A549 (cell line): ENCODE measurements at regions not wholly inside any gene's neighbourhood (a gene's known extent, or its start where the extent isn't known, plus 50 kb on each side); places are given as distances from the start of the nearest gene placed in this dataset.

Experiments
- CTCF ChIP-seq: fragments of >200 bp; sonication (Bioruptor Twin); formaldehyde crosslinking; IDR thresholded peaks from 3 replicates; pipeline ENCODE4 v1.5.1; 2016
- HDAC2 ChIP-seq: fragments of 200-600 bp; sonication (generic); IDR thresholded peaks from 2 replicates; pipeline ENCODE4 v1.6.1; 2016
- JUN ChIP-seq, 2 experiments: fragments of >200 bp; sonication (Bioruptor Twin); formaldehyde crosslinking; IDR thresholded peaks; 2 replicates in 1 of 2; 3 replicates in 1 of 2; pipeline ENCODE4 v1.6.1; 2016 to 2017
- JUNB ChIP-seq: fragments of >200 bp; sonication (Bioruptor Twin); formaldehyde crosslinking; IDR thresholded peaks from 2 replicates; pipeline ENCODE4 v1.6.1; 2016
- MAFK ChIP-seq: fragments of 450-650 bp; IDR thresholded peaks from 2 replicates; pipeline ENCODE4 v1.6.1; 2014; ENCODE audit not compliant: partially characterized antibody
- POLR2A ChIP-seq: IDR thresholded peaks from 2 replicates; pipeline ENCODE4 v1.6.1; 2012; ENCODE audit warnings: mild to moderate bottlenecking, low read length
- RFX5 ChIP-seq: fragments of 450-650 bp; IDR thresholded peaks from 2 replicates; pipeline ENCODE4 v1.7.1; 2014; ENCODE audit warnings: antibody characterized with exemption, mild to moderate bottlenecking, moderate library complexity
- SMC3 ChIP-seq: fragments of >200 bp; sonication (Bioruptor Twin); formaldehyde crosslinking; IDR thresholded peaks from 3 replicates; pipeline ENCODE4 v1.6.1; 2018; ENCODE audit warnings: inconsistent platforms

GRCh38 chr5:166719991-166720390, 1571.5 kb upstream of the WWC1 start:
- no peak for TF ChIP-seq POLR2A
- TF ChIP-seq JUNB, result no peak
- TF ChIP-seq RFX5, result no peak
- no peak for TF ChIP-seq CTCF
- no peak for TF ChIP-seq JUN (IDR thresholded peaks at IDR 0.05)
- no peak for TF ChIP-seq SMC3
- TF ChIP-seq MAFK, result no peak
- no peak for TF ChIP-seq HDAC2
